DMS153 treated with DMSO at 0.1 percent for 48 hours (cell line): ENCODE measurements at regions not wholly inside any gene's neighbourhood (a gene's known extent, or its start where the extent isn't known, plus 50 kb on each side); places are given as distances from the start of the nearest gene placed in this dataset.
"Not testable (repeated sequence)": the region's sequence is repeated elsewhere in the genome, so short reads cannot be mapped to it uniquely, and the experiment has no call there.

Experiments
- DNase-seq: peaks from one replicate; lab custom pipeline; 2025; ENCODE audit not compliant: unreplicated experiment; lab: John Stamatoyannopoulos, UW

DNA sequence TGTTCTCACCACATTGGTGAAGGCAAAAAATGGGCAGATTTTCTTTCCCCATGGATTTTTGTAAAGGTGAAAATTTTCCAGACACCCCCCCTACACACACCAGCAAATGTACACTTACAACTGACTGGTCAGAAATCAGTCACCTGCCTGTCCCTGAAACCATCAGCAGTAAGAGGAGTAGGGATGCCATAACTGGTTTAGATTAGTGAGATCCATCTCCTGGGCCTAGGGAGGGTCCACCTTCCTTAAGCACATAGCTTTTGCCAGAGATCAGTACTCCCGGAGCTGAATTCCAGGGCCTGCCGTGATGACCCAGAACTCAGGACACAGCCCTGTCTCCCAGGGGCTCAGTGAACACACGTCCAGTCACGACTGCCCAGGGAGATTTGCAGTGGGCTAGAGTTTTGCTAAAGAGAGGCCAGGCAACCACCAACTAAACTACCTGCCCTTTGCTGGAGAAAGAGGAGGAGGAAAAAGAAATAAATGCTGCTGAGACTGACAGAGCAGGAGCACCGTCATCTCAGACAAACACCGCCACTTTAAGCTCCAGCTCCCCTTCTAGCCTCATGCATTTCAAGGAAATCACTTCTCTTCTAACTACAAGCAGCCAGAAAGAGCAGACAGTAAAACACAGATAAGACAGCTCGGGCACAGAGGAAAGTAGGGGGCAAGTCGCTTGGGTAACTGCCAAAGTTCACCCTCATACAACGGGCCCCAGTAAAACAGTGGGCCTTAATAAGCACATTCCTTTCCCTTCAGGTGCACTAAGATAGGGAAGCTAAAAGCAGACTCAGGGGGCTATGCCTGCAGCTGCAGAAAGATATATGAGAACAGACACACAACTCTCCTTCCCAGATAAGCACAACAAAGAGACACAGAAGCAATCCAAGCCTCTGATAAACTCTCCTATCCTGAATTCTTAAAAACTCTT is 82.6 kb upstream of the SPTLC3 start:
- DNase-seq, result no peak

DNA sequence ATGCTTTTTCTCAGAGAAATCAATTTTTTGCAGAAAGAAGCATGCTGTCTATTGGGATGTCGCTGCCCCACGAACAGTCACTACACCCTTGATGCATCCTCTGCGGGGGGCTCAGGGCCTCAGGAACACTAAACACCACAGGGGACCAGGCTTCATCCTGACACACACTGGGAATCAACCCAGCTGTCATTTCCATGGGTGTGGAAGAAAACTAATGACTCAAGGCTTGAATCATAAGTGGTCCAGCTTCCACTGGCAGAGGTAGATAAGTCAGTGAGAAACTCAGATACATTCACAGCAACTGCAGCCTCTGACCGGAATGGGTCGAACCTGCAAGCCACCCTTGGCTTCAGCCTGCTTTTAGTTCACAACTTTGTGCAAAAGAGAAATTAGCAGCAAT is 81.3 kb upstream of the SPTLC3 start:
- DNase-seq, result no peak

DNA sequence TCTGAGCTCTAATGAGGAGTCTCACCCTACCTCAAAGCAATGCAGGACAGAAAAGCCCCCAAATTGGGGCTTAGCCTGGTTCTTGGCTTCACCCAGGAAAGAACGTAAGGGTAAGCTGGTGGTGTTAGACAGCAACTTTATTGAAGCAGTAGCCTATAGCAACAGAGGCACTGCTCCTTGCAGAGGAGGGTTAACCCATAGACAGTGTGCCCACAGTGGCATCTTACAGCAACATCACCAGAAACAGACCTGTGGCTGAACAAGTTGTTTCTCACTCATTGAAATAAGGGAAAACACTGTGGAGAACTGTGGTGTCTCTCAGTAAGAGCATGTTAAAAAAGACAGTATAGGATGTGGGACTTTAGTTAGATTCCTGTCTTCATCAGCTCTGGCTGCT is 80.4 kb upstream of the SPTLC3 start:
- DNase-seq, result no peak

DNA sequence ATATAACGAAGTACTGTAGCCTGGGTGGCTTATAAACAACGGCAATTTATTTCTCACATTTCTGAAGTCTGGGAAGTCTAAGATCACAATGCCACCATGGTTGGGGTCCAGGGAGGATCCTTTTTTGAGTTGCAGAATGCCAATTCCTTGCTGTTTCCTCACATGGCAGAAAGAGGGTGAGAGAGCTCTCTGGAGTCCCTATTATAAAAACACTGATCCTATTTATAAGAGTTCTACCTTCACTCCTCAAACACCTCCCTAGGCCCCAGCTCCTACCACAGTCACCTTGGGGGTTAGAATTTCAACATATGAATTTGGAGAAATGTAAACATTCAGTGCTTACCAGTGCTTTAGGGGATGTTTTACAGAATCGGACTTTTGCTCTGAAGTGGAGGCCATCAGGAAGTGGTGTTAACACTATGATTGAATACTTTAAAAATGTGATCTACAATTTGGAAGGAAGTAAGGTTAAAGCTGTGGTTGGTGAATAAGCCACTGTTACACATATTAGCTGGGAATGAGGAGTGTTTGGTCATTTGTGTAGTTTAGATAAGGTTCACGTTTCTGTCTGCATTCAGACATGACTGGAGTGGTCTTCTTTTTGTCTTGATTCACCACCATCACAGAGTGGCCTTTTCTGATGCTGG is 79.9 kb upstream of the SPTLC3 start:
- no peak for DNase-seq

DNA sequence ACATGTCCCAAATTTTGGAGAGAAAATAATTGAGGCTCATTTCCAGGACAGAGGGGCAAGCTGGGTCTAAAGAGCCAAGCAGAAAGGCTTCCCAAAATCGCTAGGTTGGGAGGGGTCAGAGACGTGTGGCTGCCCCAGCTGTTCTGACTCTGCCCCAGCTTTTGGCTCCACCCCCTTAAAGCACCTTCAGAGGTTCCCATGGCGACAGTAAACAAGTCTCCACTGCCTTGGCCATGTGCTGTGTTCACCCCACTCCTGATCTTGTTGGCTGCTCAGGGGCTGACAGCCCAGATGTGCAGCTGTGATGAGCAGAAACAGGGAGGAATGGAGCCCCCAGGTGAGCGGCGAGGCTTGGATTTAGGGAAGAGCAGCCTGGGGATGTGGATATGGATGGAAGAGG is 72.8 kb upstream of the SPTLC3 start:
- DNase-seq, result no peak

DNA sequence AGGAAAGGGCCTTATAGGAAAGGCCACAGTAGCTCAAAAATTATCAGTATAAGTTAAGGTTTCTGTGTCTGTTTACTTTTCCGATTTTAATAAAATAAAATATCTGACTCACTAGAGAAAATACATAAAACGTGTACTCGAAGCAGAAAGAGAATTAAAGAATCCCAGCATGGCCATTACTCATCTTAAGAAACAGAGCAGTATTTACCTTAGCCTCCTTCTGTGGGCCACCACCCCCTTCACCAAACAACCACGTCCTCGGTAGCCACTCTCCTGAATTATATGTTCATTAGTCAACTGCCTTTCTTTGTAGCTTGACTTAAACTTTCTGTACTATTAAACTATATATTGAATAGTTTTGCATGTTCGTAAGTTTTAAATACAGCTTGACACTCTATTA is 72.2 kb upstream of the SPTLC3 start:
- DNase-seq, result no peak

DNA sequence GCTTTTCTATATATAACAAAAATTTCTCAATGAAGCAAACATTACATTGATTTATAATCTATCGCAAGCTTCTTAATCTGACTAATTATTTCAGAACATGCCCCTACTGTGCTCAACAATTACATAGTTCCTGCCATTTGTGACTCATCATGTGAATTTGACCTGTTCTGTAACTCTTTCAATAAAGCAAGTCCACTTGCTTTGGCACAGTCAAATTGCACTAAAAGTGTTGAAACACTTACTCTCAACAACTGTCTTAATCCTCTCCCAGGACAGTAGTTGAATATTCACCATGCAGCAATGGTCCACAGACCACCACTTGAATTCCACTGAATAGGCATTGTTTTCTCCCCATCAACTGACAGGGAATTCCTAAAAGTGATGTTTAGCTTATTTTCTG is 67.7 kb upstream of the SPTLC3 start:
- no peak for DNase-seq

DNA sequence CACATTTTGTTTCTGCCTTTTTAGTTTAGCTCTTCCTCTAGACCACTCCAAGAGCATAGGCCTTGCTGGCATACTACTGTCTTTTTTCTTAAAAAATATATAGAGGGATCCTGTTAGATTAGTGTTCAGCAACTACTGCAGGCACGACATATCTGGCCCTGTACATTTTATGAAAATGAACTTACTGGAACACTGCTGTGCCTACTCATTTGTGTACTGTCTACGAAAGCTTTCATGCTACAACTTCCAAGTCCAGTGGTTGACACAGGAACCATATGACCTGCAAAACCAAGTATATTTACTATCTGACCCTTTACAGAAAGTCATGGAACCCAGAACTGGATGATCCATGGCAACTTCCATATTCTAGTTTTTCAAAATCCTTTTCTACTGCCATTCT is 66.6 kb upstream of the SPTLC3 start:
- DNase-seq, result no peak

DNA sequence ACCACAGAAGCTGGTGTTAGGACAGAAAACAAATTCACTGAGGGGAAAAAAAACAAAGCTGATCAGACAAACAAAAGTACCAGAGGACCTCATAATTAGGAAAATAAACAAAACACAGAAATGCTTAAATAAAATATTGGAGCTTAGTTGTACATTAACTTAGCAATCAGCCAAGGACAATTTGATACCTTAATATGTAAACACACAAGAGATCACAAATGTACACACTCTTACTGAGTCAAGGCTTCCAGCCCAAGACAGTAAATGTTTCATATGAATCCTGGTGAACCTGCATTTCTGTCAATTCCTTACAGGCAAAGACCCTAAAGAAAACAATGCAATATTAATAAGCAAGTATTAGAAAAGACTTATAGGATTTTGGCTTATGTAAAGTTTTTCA is 62.0 kb upstream of the SPTLC3 start:
- DNase-seq, result no peak

DNA sequence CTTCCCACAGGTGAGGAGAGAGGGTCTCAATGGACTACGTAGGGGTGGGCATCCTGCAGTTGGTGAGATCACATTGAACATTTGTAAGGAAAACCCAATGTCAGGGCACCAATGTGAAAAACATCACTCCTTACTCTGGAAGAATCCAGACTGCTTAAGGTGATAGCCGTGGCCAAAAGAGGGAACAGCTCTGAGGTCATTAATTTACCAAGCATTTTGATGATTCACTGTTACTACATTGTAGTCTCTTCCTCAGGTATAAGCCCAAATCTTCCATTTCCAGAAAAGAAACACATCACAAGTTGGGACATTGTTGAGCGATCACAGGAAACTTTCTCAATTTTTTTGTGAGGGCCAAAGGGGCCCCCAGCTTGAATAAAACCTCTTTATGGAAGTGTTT is 61.1 kb upstream of the SPTLC3 start:
- no peak for DNase-seq

DNA sequence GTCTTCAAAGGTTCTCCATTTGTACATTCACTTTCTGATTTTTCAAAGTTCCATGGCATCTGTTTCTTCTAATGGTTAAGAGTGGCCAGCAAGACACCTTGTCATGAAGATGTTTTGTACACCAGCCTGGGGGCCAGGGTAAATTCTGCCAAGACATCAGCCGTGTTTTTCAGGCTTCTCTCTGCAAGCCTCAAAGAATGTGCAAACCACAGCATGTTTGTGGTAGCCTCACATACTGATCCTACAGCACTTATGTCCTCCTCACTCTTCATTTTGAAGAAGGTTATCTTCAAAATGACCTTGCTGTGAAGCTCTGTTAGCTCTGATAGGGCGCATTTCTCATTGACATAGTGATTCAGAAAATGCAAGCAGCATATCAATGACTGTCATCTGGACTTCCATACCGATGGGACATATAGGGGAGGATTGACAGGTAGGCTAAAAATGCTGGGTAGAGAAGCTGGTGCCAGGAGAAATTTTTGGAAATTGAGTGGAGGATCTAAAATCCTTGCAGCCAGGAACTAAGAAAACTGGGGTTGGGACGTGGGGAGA is 59.3 kb upstream of the SPTLC3 start:
- no peak for DNase-seq

DNA sequence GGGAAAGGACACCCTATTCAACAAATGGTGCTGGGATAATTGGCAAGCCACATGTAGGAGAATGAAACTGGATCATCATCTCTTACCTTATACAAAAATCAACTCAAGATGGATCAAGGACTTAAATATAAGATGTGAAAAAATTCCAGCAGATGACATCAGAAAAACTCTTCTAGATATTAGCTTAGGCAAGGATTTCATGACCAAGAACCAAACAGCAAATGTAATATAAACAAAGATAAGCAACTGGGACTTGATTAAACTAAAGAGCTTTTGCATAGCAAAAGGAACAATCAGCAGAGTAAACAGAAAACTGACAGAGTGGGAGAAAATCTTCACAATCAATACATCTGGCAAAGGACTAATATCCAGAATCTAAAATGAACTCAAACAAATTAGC is 54.5 kb upstream of the SPTLC3 start:
- DNase-seq, result not testable (repeated sequence)

DNA sequence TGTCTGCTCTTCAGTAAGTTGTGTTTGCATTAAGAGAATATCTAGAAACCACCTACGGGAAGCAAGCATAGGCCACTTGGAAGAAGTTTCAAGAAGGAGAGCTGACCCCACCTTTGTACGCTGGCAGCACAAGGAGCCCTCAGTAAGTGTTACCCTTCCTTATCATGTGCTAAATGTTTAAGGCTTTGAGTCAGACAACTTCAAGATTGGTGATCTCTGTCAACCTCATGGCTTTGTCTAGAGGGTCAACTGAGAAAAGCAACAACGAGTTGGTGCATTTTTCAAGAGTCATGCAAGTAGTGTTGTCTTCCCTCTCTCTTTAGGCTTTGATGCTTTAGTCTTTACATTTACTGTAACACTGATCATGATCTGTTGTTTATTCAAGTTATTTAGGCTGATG is 53.2 kb upstream of the SPTLC3 start:
- no peak for DNase-seq

DNA sequence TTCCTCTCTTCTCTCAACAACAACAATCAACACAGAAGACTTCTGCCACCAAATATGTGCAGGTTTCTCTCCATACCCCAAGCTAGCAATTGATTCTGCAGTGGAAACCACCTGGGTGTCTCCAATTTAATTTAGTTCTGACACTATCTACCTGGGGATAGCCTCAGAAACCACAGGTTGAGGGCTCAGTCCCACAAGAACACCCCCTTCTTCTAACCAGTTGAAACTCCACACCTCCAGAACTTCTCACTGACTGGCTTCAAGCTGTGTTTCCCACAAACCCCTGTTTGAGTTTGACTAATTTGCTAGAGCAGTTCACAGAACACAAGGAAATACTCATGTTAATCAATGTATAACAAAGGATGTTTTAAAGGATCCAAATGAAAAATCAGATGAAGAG is 52.5 kb upstream of the SPTLC3 start:
- DNase-seq, result no peak

DNA sequence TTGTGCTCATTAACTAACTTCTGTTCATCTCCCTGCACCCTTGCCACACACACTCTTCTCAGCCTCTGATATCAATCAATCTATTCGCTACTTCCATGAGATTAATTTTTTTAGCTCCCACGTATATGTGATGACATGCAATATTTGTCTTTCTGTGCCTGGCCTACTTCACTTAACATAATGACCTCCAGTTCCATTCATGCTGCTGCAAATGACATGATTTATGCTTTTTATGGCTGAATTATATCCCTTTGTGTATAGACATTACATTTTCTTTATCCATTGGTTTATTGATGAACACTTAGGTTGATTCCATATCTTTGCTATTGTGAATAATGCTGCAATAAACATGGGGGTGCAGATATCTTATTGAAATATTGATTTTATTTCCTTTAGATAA is 50.8 kb upstream of the SPTLC3 start:
- no peak for DNase-seq
